HCT116 (cell line): ENCODE measurements at regions not wholly inside any gene's neighbourhood (a gene's known extent, or its start where the extent isn't known, plus 50 kb on each side); places are given as distances from the start of the nearest gene placed in this dataset.

ENCODE experiments used
- CTCF ChIP-seq, 3 experiments: fragments of 200-600 bp in 1 of 3; sonication (generic) in 1 of 3; IDR thresholded peaks in 2 of 3; conservative IDR thresholded peaks in 1 of 3; 2 replicates each; pipeline ENCODE4 v1.5.1; 2012 to 2017; ENCODE audit warnings: low read depth in 2 of 3, low read length in 2 of 3, antibody characterized with exemption in 1 of 3, borderline replicate concordance in 1 of 3, control low read depth in 1 of 3, mild to moderate bottlenecking in 1 of 3, mixed read lengths in 1 of 3, mixed run types in 1 of 3, moderate library complexity in 1 of 3; ENCODE audit not compliant: insufficient read depth in 1 of 3
- EGR1 ChIP-seq: IDR thresholded peaks from 2 replicates; pipeline ENCODE4 v1.6.1; 2012; ENCODE audit warnings: low read depth
- EZH2 ChIP-seq: fragments of 200-600 bp; sonication (generic); IDR thresholded peaks from 2 replicates; pipeline ENCODE4 v1.6.1; 2017; ENCODE audit warnings: antibody characterized with exemption, mixed run types
- POLR2A ChIP-seq: IDR thresholded peaks from 2 replicates; pipeline ENCODE4 v1.7.0; 2011; ENCODE audit warnings: borderline replicate concordance; ENCODE audit not compliant: insufficient read depth, insufficient read length; ENCODE audit errors: extremely low read depth
- POLR2AphosphoS5 ChIP-seq: IDR thresholded peaks from 2 replicates; pipeline ENCODE4 v1.6.1; 2011; ENCODE audit warnings: mild to moderate bottlenecking, low read depth, low read length, moderate library complexity
- RAD21 ChIP-seq: IDR thresholded peaks from 2 replicates; pipeline ENCODE4 v1.6.1; 2012; ENCODE audit warnings: low read depth, mild to moderate bottlenecking
- YY1 ChIP-seq: IDR thresholded peaks from 2 replicates; pipeline ENCODE4 v1.6.1; 2011; ENCODE audit warnings: low read length, low read depth, moderate library complexity, mild to moderate bottlenecking; ENCODE audit not compliant: insufficient replicate concordance; ENCODE audit errors: extremely low read depth
- ZNF274 ChIP-seq: fragments of 200-500 bp; sonication (Bioruptor generic); IDR thresholded peaks from 2 replicates; pipeline ENCODE4 v1.6.1; 2014; ENCODE audit warnings: mild to moderate bottlenecking, low read depth, low read length, inconsistent platforms

GRCh38 chr2:187207126-187207525 lies 240.9 kb downstream of the CALCRL start:
- no peak for TF ChIP-seq CTCF (IDR thresholded peaks at IDR 0.05 in 2 of 3, conservative IDR thresholded peaks at IDR 0.05 in 1 of 3; ENCODE audit: borderline replicate concordance in 1 of 3, insufficient read depth in 1 of 3, low read depth in 2 of 3, low read length in 2 of 3)
- no peak for TF ChIP-seq POLR2AphosphoS5
- no peak for TF ChIP-seq YY1
- no peak for TF ChIP-seq POLR2A
- no peak for TF ChIP-seq EZH2
- TF ChIP-seq RAD21 = no peak
- no peak for TF ChIP-seq EGR1
- TF ChIP-seq ZNF274 = no peak
